ENCODE measurements at regions not wholly inside any gene's neighbourhood (a gene's known extent, or its start where the extent isn't known, plus 50 kb on each side); places are given as distances from the start of the nearest gene placed in this dataset.

DNA sequence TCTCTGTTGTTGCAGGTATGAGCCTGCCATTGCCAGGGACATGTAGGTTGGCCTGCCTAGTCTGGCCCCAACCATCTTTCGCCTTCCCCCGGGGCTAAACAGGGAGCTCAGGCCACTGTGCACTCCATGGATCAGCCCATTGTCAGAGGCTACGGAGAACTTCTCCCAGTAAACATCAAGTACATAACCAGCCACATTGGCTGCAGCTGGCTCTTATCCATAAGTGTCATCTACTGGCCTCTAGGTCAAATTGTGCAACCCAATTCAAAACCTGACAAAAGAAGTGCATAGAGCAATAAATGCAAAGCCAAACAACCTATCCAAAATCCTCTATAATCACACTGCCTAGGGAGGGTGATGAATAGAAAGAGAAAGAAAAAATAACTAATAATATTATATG is 418.1 kb upstream of the DCC start (continued):
- TF ChIP-seq, protein P1, sequence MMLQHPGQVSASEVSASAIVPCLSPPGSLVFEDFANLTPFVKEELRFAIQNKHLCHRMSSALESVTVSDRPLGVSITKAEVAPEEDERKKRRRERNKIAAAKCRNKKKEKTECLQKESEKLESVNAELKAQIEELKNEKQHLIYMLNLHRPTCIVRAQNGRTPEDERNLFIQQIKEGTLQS (IDR thresholded peaks at IDR 0.05) = no peak
- TF ChIP-seq, protein P1 (CRISPR knock-in tag; conservative IDR thresholded peaks at IDR 0.05) = no peak
- TF ChIP-seq, protein P2, sequence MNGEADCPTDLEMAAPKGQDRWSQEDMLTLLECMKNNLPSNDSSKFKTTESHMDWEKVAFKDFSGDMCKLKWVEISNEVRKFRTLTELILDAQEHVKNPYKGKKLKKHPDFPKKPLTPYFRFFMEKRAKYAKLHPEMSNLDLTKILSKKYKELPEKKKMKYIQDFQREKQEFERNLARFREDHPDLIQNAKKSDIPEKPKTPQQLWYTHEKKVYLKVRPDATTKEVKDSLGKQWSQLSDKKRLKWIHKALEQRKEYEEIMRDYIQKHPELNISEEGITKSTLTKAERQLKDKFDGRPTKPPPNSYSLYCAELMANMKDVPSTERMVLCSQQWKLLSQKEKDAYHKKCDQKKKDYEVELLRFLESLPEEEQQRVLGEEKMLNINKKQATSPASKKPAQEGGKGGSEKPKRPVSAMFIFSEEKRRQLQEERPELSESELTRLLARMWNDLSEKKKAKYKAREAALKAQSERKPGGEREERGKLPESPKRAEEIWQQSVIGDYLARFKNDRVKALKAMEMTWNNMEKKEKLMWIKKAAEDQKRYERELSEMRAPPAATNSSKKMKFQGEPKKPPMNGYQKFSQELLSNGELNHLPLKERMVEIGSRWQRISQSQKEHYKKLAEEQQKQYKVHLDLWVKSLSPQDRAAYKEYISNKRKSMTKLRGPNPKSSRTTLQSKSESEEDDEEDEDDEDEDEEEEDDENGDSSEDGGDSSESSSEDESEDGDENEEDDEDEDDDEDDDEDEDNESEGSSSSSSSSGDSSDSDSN (IDR thresholded peaks at IDR 0.05; ENCODE audit: borderline replicate concordance in 1 of 2, low read depth in 2 of 2, low read length in 2 of 2) = no peak
- TF ChIP-seq NCOA6 (IDR thresholded peaks at IDR 0.05) = no peak
- TF ChIP-seq TOE1 (IDR thresholded peaks at IDR 0.05; ENCODE audit: borderline replicate concordance) = no peak
- TF ChIP-seq TOE1 (CRISPR knock-in tag; IDR thresholded peaks at IDR 0.05; ENCODE audit: borderline replicate concordance, low read depth) = no peak
- TF ChIP-seq BHLHE40 (IDR thresholded peaks at IDR 0.05; ENCODE audit: low read length) = no peak
- no peak for TF ChIP-seq TAF15 (IDR thresholded peaks at IDR 0.05; ENCODE audit: low read depth, low read length)

DNA sequence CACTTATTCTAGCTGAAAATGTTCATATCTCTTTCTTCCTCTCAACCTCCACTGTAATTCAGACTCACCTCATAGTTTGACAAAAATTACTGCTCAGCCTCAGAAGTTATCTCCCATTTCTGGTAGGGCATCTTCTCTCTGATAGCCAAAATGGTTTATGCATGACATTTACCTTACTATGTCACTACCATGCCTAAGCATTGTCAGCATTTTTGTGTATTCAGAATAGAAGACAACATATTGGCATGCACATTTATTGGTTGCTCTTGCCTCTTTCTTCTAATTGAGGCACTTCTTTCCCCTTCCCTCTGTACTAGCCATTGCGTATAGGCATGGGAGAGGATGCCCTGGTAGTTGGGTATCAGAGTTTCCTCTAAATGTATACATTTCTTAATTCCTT is 406.1 kb upstream of the DCC start:
- in situ Hi-C loops (cut with MboI) (no loop called here), intact Hi-C loops (cut with micrococcal nuclease) (no loop called here)
- H3K36me3 ChIP-seq (ENCODE audit: control insufficient read depth, insufficient read depth, low read length) = no peaks in the 10 kb centered on the region
- no peak overlapping the region for H3K4me3 ChIP-seq
- CTCF ChIA-PET (ENCODE audit: low intra/inter-chr PET ratio) = no interaction called here
- no peak overlapping the region for H3K9ac ChIP-seq (ENCODE audit: insufficient read depth in 1 of 2, low read depth in 2 of 2, low read length in 2 of 2)
- H3K4me2 ChIP-seq (ENCODE audit: insufficient read depth, low read length) = no peak overlapping the region
- no TSS peak for BruUV-seq (replicated peaks)
- WGBS (ENCODE audit: insufficient coverage, low coverage, missing lambda C conversion rate) = no CpG with 5 or more reads among the region's 1 CpG
- H3K79me2 ChIP-seq (ENCODE audit: control insufficient read depth, insufficient read depth, low read length) = no peaks in the 10 kb centered on the region
- no peaks in the 10 kb centered on the region for H3K9me3 ChIP-seq (replicated peaks; ENCODE audit: control insufficient read depth, insufficient read depth, low read depth, low read length)
- no peaks in the 10 kb centered on the region for H3K4me1 ChIP-seq (replicated peaks in 1 of 2; ENCODE audit: control insufficient read depth in 2 of 2, insufficient read depth in 2 of 2, low read length in 2 of 2)
- FAIRE-seq = no peak
- H3K27me3 ChIP-seq (ENCODE audit: control insufficient read depth in 2 of 2, insufficient read depth in 2 of 2, low read length in 2 of 2) = no peaks in the 10 kb centered on the region
- no peak for ATAC-seq
- H3K27ac ChIP-seq (ENCODE audit: extremely low read depth, low read depth, low read length) = no peak overlapping the region
- POLR2A ChIA-PET = no interaction called here
- no peak for DNase-seq (ENCODE audit: extremely low read depth in 1 of 4, low spot score in 3 of 4)
- H2AFZ ChIP-seq (ENCODE audit: low read depth, low read length) = no peak overlapping the region
- no peaks in the 10 kb centered on the region for H3K9me1 ChIP-seq (ENCODE audit: control insufficient read depth, insufficient read depth, low read length)
- no peaks in the 10 kb centered on the region for H4K20me1 ChIP-seq (replicated peaks; ENCODE audit: control insufficient read depth, insufficient read depth, low read length)
- TF ChIP-seq PHB2 (IDR thresholded peaks at IDR 0.05; ENCODE audit: low read depth) (no peak), JUND (IDR thresholded peaks at IDR 0.05; ENCODE audit: borderline replicate concordance, low read depth, low read length) (no peak), JUND (tag; IDR thresholded peaks at IDR 0.05; ENCODE audit: borderline replicate concordance, low read depth, low read length) (no peak), ZNF445 (CRISPR knock-in tag; IDR thresholded peaks at IDR 0.05; ENCODE audit: low read depth) (no peak), EWSR1 (IDR thresholded peaks at IDR 0.05; ENCODE audit: borderline replicate concordance, low read depth, partially characterized antibody) (no peak)
- TF ChIP-seq, protein P3, sequence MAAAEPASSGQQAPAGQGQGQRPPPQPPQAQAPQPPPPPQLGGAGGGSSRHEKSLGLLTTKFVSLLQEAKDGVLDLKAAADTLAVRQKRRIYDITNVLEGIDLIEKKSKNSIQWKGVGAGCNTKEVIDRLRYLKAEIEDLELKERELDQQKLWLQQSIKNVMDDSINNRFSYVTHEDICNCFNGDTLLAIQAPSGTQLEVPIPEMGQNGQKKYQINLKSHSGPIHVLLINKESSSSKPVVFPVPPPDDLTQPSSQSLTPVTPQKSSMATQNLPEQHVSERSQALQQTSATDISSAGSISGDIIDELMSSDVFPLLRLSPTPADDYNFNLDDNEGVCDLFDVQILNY (CRISPR knock-in tag; IDR thresholded peaks at IDR 0.05) = no peak
- TF ChIP-seq, protein P4, sequence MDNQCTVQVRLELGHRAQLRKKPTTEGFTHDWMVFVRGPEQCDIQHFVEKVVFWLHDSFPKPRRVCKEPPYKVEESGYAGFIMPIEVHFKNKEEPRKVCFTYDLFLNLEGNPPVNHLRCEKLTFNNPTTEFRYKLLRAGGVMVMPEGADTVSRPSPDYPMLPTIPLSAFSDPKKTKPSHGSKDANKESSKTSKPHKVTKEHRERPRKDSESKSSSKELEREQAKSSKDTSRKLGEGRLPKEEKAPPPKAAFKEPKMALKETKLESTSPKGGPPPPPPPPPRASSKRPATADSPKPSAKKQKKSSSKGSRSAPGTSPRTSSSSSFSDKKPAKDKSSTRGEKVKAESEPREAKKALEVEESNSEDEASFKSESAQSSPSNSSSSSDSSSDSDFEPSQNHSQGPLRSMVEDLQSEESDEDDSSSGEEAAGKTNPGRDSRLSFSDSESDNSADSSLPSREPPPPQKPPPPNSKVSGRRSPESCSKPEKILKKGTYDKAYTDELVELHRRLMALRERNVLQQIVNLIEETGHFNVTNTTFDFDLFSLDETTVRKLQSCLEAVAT (IDR thresholded peaks at IDR 0.05) = no peak

Measured in K562 (cell line).